IPS-15b (cell line): ENCODE measurements at regions not wholly inside any gene's neighbourhood (a gene's known extent, or its start where the extent isn't known, plus 50 kb on each side); places are given as distances from the start of the nearest gene placed in this dataset.

Source experiments
- H3K27me3 ChIP-seq: one replicate; pipeline ENCODE4 v1.6.1; 2013; ENCODE audit warnings: low read length; ENCODE audit not compliant: control insufficient read depth, insufficient read depth
- H3K36me3 ChIP-seq: one replicate; pipeline ENCODE4 v1.6.1; 2013; ENCODE audit warnings: low read length; ENCODE audit not compliant: control insufficient read depth, insufficient read depth
- H3K4me1 ChIP-seq: one replicate; pipeline ENCODE4 v1.6.1; 2013; ENCODE audit warnings: mild to moderate bottlenecking, low read length; ENCODE audit not compliant: control insufficient read depth, insufficient read depth
- H3K4me3 ChIP-seq: one replicate; pipeline ENCODE4 v1.5.1; 2013; ENCODE audit warnings: low read depth, low read length
- H3K9ac ChIP-seq: one replicate; pipeline ENCODE4 v1.6.1; 2013; ENCODE audit warnings: low read depth, mild to moderate bottlenecking, low read length
- H3K9me3 ChIP-seq: one replicate; pipeline ENCODE4 v1.6.1; 2013; ENCODE audit warnings: mild to moderate bottlenecking, low read length; ENCODE audit not compliant: control insufficient read depth, insufficient read depth

- H3K4me1 ChIP-seq = peaks cover 3% of the 10 kb centered on the region
- peaks cover 8% of the 10 kb centered on the region for H3K9me3 ChIP-seq
- H3K27me3 ChIP-seq = no peaks in the 10 kb centered on the region
- no peak overlapping the region for H3K9ac ChIP-seq
- no peak overlapping the region for H3K4me3 ChIP-seq
- no peaks in the 10 kb centered on the region for H3K36me3 ChIP-seq
Measured at GRCh38 chr4:18480928-18481327, 459.4 kb upstream of the LCORL start.

- Histone ChIP-seq H3K9ac (no peak overlapping the region), H3K4me1 (peaks cover 3% of the 10 kb centered on the region), H3K4me3 (no peak overlapping the region), H3K36me3 (no peaks in the 10 kb centered on the region), H3K9me3 (peaks cover 8% of the 10 kb centered on the region), H3K27me3 (no peaks in the 10 kb centered on the region)
Measured at GRCh38 chr4:18480342-18480741, 458.8 kb upstream of the LCORL start.

- H3K4me1 ChIP-seq = peaks cover 3% of the 10 kb centered on the region
- no peak overlapping the region for H3K4me3 ChIP-seq
- H3K36me3 ChIP-seq = no peaks in the 10 kb centered on the region
- peaks cover 8% of the 10 kb centered on the region for H3K9me3 ChIP-seq
- H3K9ac ChIP-seq = no peak overlapping the region
- H3K27me3 ChIP-seq = no peaks in the 10 kb centered on the region
Measured at GRCh38 chr4:18479825-18480224, 458.3 kb upstream of the LCORL start.

- Histone ChIP-seq H3K36me3 (no peaks in the 10 kb centered on the region), H3K4me3 (no peak overlapping the region), H3K9me3 (no peaks in the 10 kb centered on the region), H3K27me3 (no peaks in the 10 kb centered on the region), H3K4me1 (no peaks in the 10 kb centered on the region), H3K9ac (no peak overlapping the region)
Measured at GRCh38 chr4:18463987-18464559, 442.5 kb upstream of the LCORL start.

GRCh38 chr4:18458465-18458864 is 436.9 kb upstream of the LCORL start:
- Histone ChIP-seq H3K27me3 (no peaks in the 10 kb centered on the region), H3K36me3 (no peaks in the 10 kb centered on the region), H3K9ac (no peak overlapping the region), H3K4me3 (no peak overlapping the region), H3K9me3 (no peaks in the 10 kb centered on the region), H3K4me1 (no peaks in the 10 kb centered on the region)

GRCh38 chr4:18454349-18454748 is 432.8 kb upstream of the LCORL start:
- Histone ChIP-seq H3K9ac (no peak overlapping the region), H3K36me3 (no peaks in the 10 kb centered on the region), H3K27me3 (no peaks in the 10 kb centered on the region), H3K4me3 (no peak overlapping the region), H3K9me3 (no peaks in the 10 kb centered on the region), H3K4me1 (no peaks in the 10 kb centered on the region)

GRCh38 chr4:18445110-18445509 is 423.6 kb upstream of the LCORL start:
- Histone ChIP-seq H3K9me3 (no peaks in the 10 kb centered on the region), H3K4me1 (no peaks in the 10 kb centered on the region), H3K36me3 (no peaks in the 10 kb centered on the region), H3K9ac (no peak overlapping the region), H3K27me3 (no peaks in the 10 kb centered on the region), H3K4me3 (no peak overlapping the region)

- Histone ChIP-seq H3K4me3 (no peak overlapping the region), H3K4me1 (no peaks in the 10 kb centered on the region), H3K9ac (no peak overlapping the region)
Measured at GRCh38 chr4:18444206-18444605, 422.7 kb upstream of the LCORL start.

GRCh38 chr4:18442957-18443356 is 421.4 kb upstream of the LCORL start:
- H3K27me3 ChIP-seq = no peaks in the 10 kb centered on the region

More at GRCh38 chr4:18444206-18444605, 422.7 kb upstream of the LCORL start:
- Histone ChIP-seq H3K27me3 (no peaks in the 10 kb centered on the region), H3K36me3 (no peaks in the 10 kb centered on the region), H3K9me3 (no peaks in the 10 kb centered on the region)

GRCh38 chr4:18441676-18442075 is 420.1 kb upstream of the LCORL start:
- H3K9me3 ChIP-seq = no peaks in the 10 kb centered on the region
- H3K36me3 ChIP-seq = no peaks in the 10 kb centered on the region
- H3K4me3 ChIP-seq = no peak overlapping the region
- no peaks in the 10 kb centered on the region for H3K4me1 ChIP-seq
- H3K9ac ChIP-seq = no peak overlapping the region
- H3K27me3 ChIP-seq = no peaks in the 10 kb centered on the region

More at GRCh38 chr4:18442957-18443356, 421.4 kb upstream of the LCORL start:
- Histone ChIP-seq H3K9me3 (no peaks in the 10 kb centered on the region), H3K4me1 (no peaks in the 10 kb centered on the region), H3K36me3 (no peaks in the 10 kb centered on the region), H3K9ac (no peak overlapping the region), H3K4me3 (no peak overlapping the region)

- no peaks in the 10 kb centered on the region for H3K4me1 ChIP-seq
- no peaks in the 10 kb centered on the region for H3K9me3 ChIP-seq
- H3K9ac ChIP-seq = no peak overlapping the region
Measured at GRCh38 chr4:18441203-18441590, 419.6 kb upstream of the LCORL start.

GRCh38 chr4:18440527-18441202 is 419.1 kb upstream of the LCORL start:
- no peaks in the 10 kb centered on the region for H3K27me3 ChIP-seq
- H3K9me3 ChIP-seq = no peaks in the 10 kb centered on the region
- no peak overlapping the region for H3K9ac ChIP-seq
- H3K4me1 ChIP-seq = no peaks in the 10 kb centered on the region
- H3K36me3 ChIP-seq = no peaks in the 10 kb centered on the region
- no peak overlapping the region for H3K4me3 ChIP-seq

More at GRCh38 chr4:18441203-18441590, 419.6 kb upstream of the LCORL start:
- Histone ChIP-seq H3K27me3 (no peaks in the 10 kb centered on the region), H3K4me3 (no peak overlapping the region), H3K36me3 (no peaks in the 10 kb centered on the region)
